ENCODE measurements at regions not wholly inside any gene's neighbourhood (a gene's known extent, or its start where the extent isn't known, plus 50 kb on each side); places are given as distances from the start of the nearest gene placed in this dataset.

DNA sequence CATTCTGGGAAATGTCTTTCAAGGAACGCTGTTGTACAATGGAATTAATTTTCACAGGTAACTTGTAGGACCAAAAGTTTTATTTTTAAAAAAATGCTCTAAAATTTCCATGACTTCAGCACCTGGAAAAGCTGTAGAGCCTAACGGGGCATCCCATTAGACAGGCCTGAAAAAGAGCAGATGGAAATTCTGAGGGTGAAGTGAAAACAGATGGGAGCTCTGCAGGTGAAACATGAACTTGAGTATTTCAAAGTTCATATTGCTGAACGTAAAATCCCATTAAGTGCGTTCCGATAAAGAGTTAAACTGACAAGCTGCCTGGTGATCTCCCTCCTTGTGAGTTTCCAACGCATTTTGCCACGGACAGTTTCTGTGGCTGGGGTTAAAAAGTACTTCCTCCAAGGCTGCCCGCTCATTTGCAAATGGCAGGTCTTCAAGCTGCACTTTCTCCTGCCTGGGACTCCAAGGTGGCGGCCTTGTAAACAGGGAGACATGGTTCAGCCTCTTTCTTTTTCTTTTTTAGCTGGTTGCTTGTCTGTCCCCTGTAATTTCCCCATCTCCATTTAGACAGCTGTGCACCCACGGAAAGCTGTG, 450.4 kb downstream of the FGF9 start:
- TF ChIP-seq, protein P1, sequence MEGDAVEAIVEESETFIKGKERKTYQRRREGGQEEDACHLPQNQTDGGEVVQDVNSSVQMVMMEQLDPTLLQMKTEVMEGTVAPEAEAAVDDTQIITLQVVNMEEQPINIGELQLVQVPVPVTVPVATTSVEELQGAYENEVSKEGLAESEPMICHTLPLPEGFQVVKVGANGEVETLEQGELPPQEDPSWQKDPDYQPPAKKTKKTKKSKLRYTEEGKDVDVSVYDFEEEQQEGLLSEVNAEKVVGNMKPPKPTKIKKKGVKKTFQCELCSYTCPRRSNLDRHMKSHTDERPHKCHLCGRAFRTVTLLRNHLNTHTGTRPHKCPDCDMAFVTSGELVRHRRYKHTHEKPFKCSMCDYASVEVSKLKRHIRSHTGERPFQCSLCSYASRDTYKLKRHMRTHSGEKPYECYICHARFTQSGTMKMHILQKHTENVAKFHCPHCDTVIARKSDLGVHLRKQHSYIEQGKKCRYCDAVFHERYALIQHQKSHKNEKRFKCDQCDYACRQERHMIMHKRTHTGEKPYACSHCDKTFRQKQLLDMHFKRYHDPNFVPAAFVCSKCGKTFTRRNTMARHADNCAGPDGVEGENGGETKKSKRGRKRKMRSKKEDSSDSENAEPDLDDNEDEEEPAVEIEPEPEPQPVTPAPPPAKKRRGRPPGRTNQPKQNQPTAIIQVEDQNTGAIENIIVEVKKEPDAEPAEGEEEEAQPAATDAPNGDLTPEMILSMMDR (IDR thresholded peaks at IDR 0.05; ENCODE audit: insufficient read depth, low read depth, low read length): no peak
- TF ChIP-seq EZH2 (IDR thresholded peaks at IDR 0.05; ENCODE audit: insufficient read depth, low read length): no peak
